Adrenal gland (tissue), 9 donors: ENCODE measurements at regions not wholly inside any gene's neighbourhood (a gene's known extent, or its start where the extent isn't known, plus 50 kb on each side); places are given as distances from the start of the nearest gene placed in this dataset.

Experiments used
- DNase-seq, 7 donors: peaks; one replicate each; pipeline ENCODE4 v3.0.0-alpha.2; 2019 to 2020
- H3K27ac ChIP-seq, 5 donors: fragments of 200-600 bp; sonication (generic) in 4 of 5; 1 replicate in 3 of 5; 2 replicates in 2 of 5; pipeline versions ENCODE4 v1.5.1 to v1.8.0; 2016 to 2020; ENCODE audit warnings: mild to moderate bottlenecking in 1 of 5
- H3K27me3 ChIP-seq: fragments of 200-600 bp; 2 replicates; pipeline ENCODE4 v1.8.0; 2021
- H3K36me3 ChIP-seq, 2 donors: fragments of 200-600 bp; replicated peaks in 1 of 2; 1 replicate in 1 of 2; 2 replicates in 1 of 2; pipeline versions ENCODE4 v1.5.1 to v1.8.0; 2018 to 2022
- H3K4me1 ChIP-seq, 2 donors: fragments of 200-600 bp; replicated peaks in 1 of 2; 1 replicate in 1 of 2; 2 replicates in 1 of 2; pipeline versions ENCODE4 v1.5.1 to v1.8.0; 2018 to 2021
- H3K4me3 ChIP-seq, 4 donors: fragments of 200-600 bp; sonication (generic) in 3 of 4; one replicate each; pipeline ENCODE4 v1.5.1; 2016 to 2018
- H3K9me3 ChIP-seq, 3 donors: fragments of 200-600 bp; sonication (generic) in 1 of 3; replicated peaks in 1 of 3; 1 replicate in 2 of 3; 2 replicates in 1 of 3; pipeline versions ENCODE4 v1.5.1 to v1.8.0; 2016 to 2021
- CTCF ChIP-seq, 6 experiments: fragments of 450-650 bp in 4 of 6; fragments of 200-600 bp in 2 of 6; sonication (generic) in 1 of 6; IDR thresholded peaks; 1 replicate in 5 of 6; 2 replicates in 1 of 6; pipeline versions ENCODE4 v1.5.1 to v1.8.0; 2016 to 2021; ENCODE audit warnings: antibody characterized with exemption in 6 of 6, mild to moderate bottlenecking in 2 of 6, moderate library complexity in 1 of 6
- POLR2A ChIP-seq, 2 donors: fragments of 450-650 bp; IDR thresholded peaks; one replicate each; pipeline ENCODE4 v1.6.1; 2017; ENCODE audit warnings: antibody characterized with exemption in 2 of 2, mild to moderate bottlenecking in 2 of 2, moderate library complexity in 1 of 2
- WGBS, 4 donors: extraction: QIAGEN DNeasy Blood & Tissue Kit in 2 of 4; methylation state at CpG; one replicate each; pipeline versions ENCODE4 v1.1.5 to v1.1.7; 2013 to 2017; 5-methylcytosine and 5-hydroxymethylcytosine counted together
- intact Hi-C, 2 donors: fragments of 100-400 bp; cut with DNase I; formaldehyde crosslinking; loops; one replicate each; pipeline versions ENCODE4 v1.14.1 to v1.15.0; 2022 to 2023
- donor health status: healthy with polysubstance abuse.
- donor health status: Bipolar disorder and iron deficiency.
- donor health status: DM: yes; HTN: yes; CAD: no.
- donor health status: DM: no; HTN: no; CAD: no.
- donor health status: DM: no; HTN: no; CAD: no.

GRCh38 chr20:39163993-39164392 lies 201.8 kb downstream of the DHX35 start:
- WGBS, 4 donors = 76 to 100% (median 89%) methylated on average over 1 of the region's 1 CpG
- Histone ChIP-seq H3K36me3 (no peaks in the 10 kb centered on the region), H3K9me3 (no peaks in the 10 kb centered on the region), H3K4me3 (no peak overlapping the region), H3K27me3 (no peaks in the 10 kb centered on the region), H3K27ac (no peak overlapping the region), H3K4me1 (no peaks in the 10 kb centered on the region)
- intact Hi-C loops = no loop called here
- TF ChIP-seq CTCF (IDR thresholded peaks at IDR 0.05) (no peak), POLR2A (IDR thresholded peaks at IDR 0.05) (no peak)
- DNase-seq = no peak

GRCh38 chr20:39161900-39162299 lies 199.8 kb downstream of the DHX35 start:
- no peak for TF ChIP-seq POLR2A (IDR thresholded peaks at IDR 0.05)
- Histone ChIP-seq H3K27me3 (no peaks in the 10 kb centered on the region), H3K27ac (no peak overlapping the region), H3K36me3 (no peaks in the 10 kb centered on the region), H3K4me3 (no peak overlapping the region), H3K9me3 (no peaks in the 10 kb centered on the region), H3K4me1 (no peaks in the 10 kb centered on the region)
- no peak for DNase-seq
- intact Hi-C loops = no loop called here
- 35 to 60% (median 42%) methylated on average over 1 of the region's 1 CpG for WGBS, 4 donors

GRCh38 chr20:39155971-39156370 lies 193.8 kb downstream of the DHX35 start:
- no peaks in the 10 kb centered on the region for H3K27me3 ChIP-seq
- no peaks in the 10 kb centered on the region for H3K4me1 ChIP-seq
- no peaks in the 10 kb centered on the region for H3K36me3 ChIP-seq
- TF ChIP-seq CTCF (IDR thresholded peaks at IDR 0.05) (no peak), POLR2A (IDR thresholded peaks at IDR 0.05) (no peak)
- no peaks in the 10 kb centered on the region for H3K9me3 ChIP-seq
- WGBS, 4 donors = 42 to 49% (median 45%) methylated on average over 12 of the region's 12 CpGs
- intact Hi-C loops = no loop called here
- H3K4me3 ChIP-seq = no peak overlapping the region
- no peak overlapping the region for H3K27ac ChIP-seq
- no peak for DNase-seq

- WGBS, 4 donors = 74 to 91% (median 85%) methylated on average over 1 of the region's 1 CpG
- Histone ChIP-seq H3K4me1 (no peaks in the 10 kb centered on the region), H3K36me3 (no peaks in the 10 kb centered on the region), H3K4me3 (no peak overlapping the region), H3K27me3 (no peaks in the 10 kb centered on the region), H3K27ac (no peak overlapping the region), H3K9me3 (no peaks in the 10 kb centered on the region)
- intact Hi-C loops = no loop called here
- TF ChIP-seq POLR2A (IDR thresholded peaks at IDR 0.05) = no peak
- TF ChIP-seq CTCF (IDR thresholded peaks at IDR 0.05) = no peak
- DNase-seq = no peak
Observed at GRCh38 chr20:39152742-39153141, 190.6 kb downstream of the DHX35 start.

- Histone ChIP-seq H3K27ac (no peak overlapping the region), H3K4me3 (no peak overlapping the region), H3K4me1 (no peaks in the 10 kb centered on the region), H3K27me3 (no peaks in the 10 kb centered on the region), H3K9me3 (no peaks in the 10 kb centered on the region), H3K36me3 (no peaks in the 10 kb centered on the region)
- TF ChIP-seq POLR2A (IDR thresholded peaks at IDR 0.05) (no peak), CTCF (IDR thresholded peaks at IDR 0.05) (no peak)
- intact Hi-C loops = no loop called here
- 42 to 59% (median 43%) methylated on average over 4 of the region's 4 CpGs for WGBS, 4 donors
- DNase-seq = no peak
Observed at GRCh38 chr20:39152126-39152525, 190.0 kb downstream of the DHX35 start.
